ENCODE measurements at regions not wholly inside any gene's neighbourhood (a gene's known extent, or its start where the extent isn't known, plus 50 kb on each side); places are given as distances from the start of the nearest gene placed in this dataset.

- Mint-ChIP-seq H3K9me3 (no peaks in the 10 kb centered on the region), H3K4me1 (peaks cover 11 to 12% of the 10 kb centered on the region in 2 donors), H3K27ac (peak overlapping the region; percentile 58 to 87), H3K36me3 (no peaks in the 10 kb centered on the region), H3K4me3 (peak overlapping the region; percentile 94), H3K27me3 (ENCODE audit: low read depth in 2 of 2) (peaks cover 14 to 17% of the 10 kb centered on the region in 2 donors)
- TF ChIP-seq, protein P1, sequence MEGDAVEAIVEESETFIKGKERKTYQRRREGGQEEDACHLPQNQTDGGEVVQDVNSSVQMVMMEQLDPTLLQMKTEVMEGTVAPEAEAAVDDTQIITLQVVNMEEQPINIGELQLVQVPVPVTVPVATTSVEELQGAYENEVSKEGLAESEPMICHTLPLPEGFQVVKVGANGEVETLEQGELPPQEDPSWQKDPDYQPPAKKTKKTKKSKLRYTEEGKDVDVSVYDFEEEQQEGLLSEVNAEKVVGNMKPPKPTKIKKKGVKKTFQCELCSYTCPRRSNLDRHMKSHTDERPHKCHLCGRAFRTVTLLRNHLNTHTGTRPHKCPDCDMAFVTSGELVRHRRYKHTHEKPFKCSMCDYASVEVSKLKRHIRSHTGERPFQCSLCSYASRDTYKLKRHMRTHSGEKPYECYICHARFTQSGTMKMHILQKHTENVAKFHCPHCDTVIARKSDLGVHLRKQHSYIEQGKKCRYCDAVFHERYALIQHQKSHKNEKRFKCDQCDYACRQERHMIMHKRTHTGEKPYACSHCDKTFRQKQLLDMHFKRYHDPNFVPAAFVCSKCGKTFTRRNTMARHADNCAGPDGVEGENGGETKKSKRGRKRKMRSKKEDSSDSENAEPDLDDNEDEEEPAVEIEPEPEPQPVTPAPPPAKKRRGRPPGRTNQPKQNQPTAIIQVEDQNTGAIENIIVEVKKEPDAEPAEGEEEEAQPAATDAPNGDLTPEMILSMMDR (IDR thresholded peaks at IDR 0.05) = no peak
- no peaks in the 10 kb centered on the region for H3K27me3 ChIP-seq (ENCODE audit: control insufficient read depth, insufficient read depth, low read length)
- H3K4me1 ChIP-seq (ENCODE audit: control insufficient read depth, insufficient read depth, low read length) = peaks cover 11% of the 10 kb centered on the region
- peak; percentile 48 to 76 (median 75) for ATAC-seq
- peak; percentile 8 to 22 for DNase-seq
- H3K4me3 ChIP-seq (ENCODE audit: low read length) = peak overlapping the region; percentile 36
- no peaks in the 10 kb centered on the region for H3K9me3 ChIP-seq (ENCODE audit: control insufficient read depth, insufficient read depth, low read length)
- no peaks in the 10 kb centered on the region for H3K36me3 ChIP-seq (ENCODE audit: control insufficient read depth, insufficient read depth, low read length)
- H3K27ac ChIP-seq (ENCODE audit: low read length) = no peak overlapping the region
- intact Hi-C loops (cut with micrococcal nuclease) = loop anchor here (2.0 kb wide), 1 partner anchor 25 kb away; no protein-coding TSS in a partner anchor
- WGBS (ENCODE audit: insufficient coverage) = 6% methylated on average over 55 of the region's 58 CpGs
Observed at GRCh38 chr4:123505095-123506010, 108.8 kb downstream of the SPRY1 start.

- H3K4me3 Mint-ChIP-seq = peak overlapping the region; percentile 94
- Histone ChIP-seq H3K9me3 (ENCODE audit: control insufficient read depth, insufficient read depth, low read length) (no peaks in the 10 kb centered on the region), H3K27ac (ENCODE audit: low read length) (no peak overlapping the region), H3K27me3 (ENCODE audit: control insufficient read depth, insufficient read depth, low read length) (no peaks in the 10 kb centered on the region), H3K4me3 (ENCODE audit: low read length) (peak overlapping the region; percentile 36), H3K36me3 (ENCODE audit: control insufficient read depth, insufficient read depth, low read length) (no peaks in the 10 kb centered on the region), H3K4me1 (ENCODE audit: control insufficient read depth, insufficient read depth, low read length) (peaks cover 11% of the 10 kb centered on the region)
- no peaks in the 10 kb centered on the region for H3K9me3 Mint-ChIP-seq
- intact Hi-C loops (cut with micrococcal nuclease) = loop anchor here (2.0 kb wide), 1 partner anchor 25 kb away; no protein-coding TSS in a partner anchor
- peak overlapping the region; percentile 58 to 87 for H3K27ac Mint-ChIP-seq
- TF ChIP-seq, protein P1 (IDR thresholded peaks at IDR 0.05) = no peak
- 85% methylated on average over 17 of the region's 17 CpGs for WGBS (ENCODE audit: insufficient coverage)
- H3K4me1 Mint-ChIP-seq = peaks cover 11 to 12% of the 10 kb centered on the region in 2 donors
- peaks cover 9 to 14% of the 10 kb centered on the region in 2 donors for H3K27me3 Mint-ChIP-seq (ENCODE audit: low read depth in 2 of 2)
- H3K36me3 Mint-ChIP-seq = no peaks in the 10 kb centered on the region
- DNase-seq (no peak), ATAC-seq (no peak)
Observed at GRCh38 chr4:123506011-123506695, 109.6 kb downstream of the SPRY1 start.

DNA sequence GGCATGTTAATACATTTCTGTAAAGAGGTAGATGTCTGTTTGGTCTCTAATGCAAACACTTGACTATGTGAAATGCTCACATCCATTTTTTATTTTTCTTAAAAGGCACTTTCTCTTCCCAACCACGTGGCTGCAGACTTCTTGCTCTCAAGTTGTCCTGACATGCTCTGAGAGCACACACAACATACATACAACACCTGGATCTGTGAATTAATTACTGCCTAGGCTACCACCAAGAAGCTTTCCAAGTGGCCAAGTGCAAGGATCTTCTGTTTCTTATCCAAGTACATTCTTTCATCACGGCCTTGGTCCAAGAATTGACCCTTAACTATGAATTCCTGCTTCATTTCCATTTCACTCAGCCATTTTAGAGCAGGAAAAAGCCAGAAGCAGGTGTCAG is 110.8 kb downstream of the SPRY1 start:
- TF ChIP-seq, protein P1 (IDR thresholded peaks at IDR 0.05) = no peak
- H3K27me3 ChIP-seq (ENCODE audit: control insufficient read depth, insufficient read depth, low read length) = no peaks in the 10 kb centered on the region
- no peak overlapping the region for H3K4me3 ChIP-seq (ENCODE audit: low read length)
- DNase-seq (no peak), ATAC-seq (no peak)
- H3K27ac Mint-ChIP-seq = no peak overlapping the region
- peaks cover 11% of the 10 kb centered on the region for H3K4me1 ChIP-seq (ENCODE audit: control insufficient read depth, insufficient read depth, low read length)
- H3K9me3 Mint-ChIP-seq = peaks cover 0 to under 1% of the 10 kb centered on the region in 2 donors
- H3K36me3 ChIP-seq (ENCODE audit: control insufficient read depth, insufficient read depth, low read length) = no peaks in the 10 kb centered on the region
- intact Hi-C loops (cut with micrococcal nuclease) = loop anchor here (2.0 kb wide), 1 partner anchor 27 kb away; no protein-coding TSS in a partner anchor
- H3K27me3 Mint-ChIP-seq (ENCODE audit: low read depth in 2 of 2) = peaks cover 9 to 14% of the 10 kb centered on the region in 2 donors
- no peak overlapping the region for H3K27ac ChIP-seq (ENCODE audit: low read length)
- WGBS (ENCODE audit: insufficient coverage) = 67% methylated on average over 2 of the region's 2 CpGs
- no peak overlapping the region for H3K4me3 Mint-ChIP-seq
- H3K4me1 Mint-ChIP-seq = peaks cover 11 to 12% of the 10 kb centered on the region in 2 donors
- no peaks in the 10 kb centered on the region for H3K9me3 ChIP-seq (ENCODE audit: control insufficient read depth, insufficient read depth, low read length)
- H3K36me3 Mint-ChIP-seq = no peaks in the 10 kb centered on the region
